ENCODE measurements at regions not wholly inside any gene's neighbourhood (a gene's known extent, or its start where the extent isn't known, plus 50 kb on each side); places are given as distances from the start of the nearest gene placed in this dataset.
A peak's percentile ranks its signal among the peaks of the same experiment; 100 is the strongest.
"Not testable (repeated sequence)": the region's sequence is repeated elsewhere in the genome, so short reads cannot be mapped to it uniquely, and the experiment has no call there.

GRCh38 chr17:71513725-71514124, 607.1 kb upstream of the SOX9 start:
- not testable (repeated sequence) for DNase-seq

DNA sequence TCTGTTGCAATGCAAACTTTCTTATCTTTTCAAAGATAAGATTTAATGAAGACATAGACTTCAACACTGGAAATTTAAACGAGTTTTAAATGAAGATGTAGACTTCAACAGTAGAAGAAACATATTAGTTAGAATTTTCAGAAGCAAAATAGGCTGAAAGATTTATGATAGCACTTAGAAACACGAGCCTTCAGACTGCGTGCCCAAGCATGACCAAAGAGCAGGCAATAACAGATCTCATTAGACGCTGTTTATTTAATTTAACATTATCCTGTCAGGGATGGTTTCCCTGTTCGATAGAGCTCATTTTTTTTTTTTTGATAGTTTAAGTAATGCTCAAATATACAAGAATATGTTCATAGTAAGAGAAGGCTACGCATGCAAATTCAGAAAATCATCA, 604.7 kb upstream of the SOX9 start:
- DNase-seq = no peak

- no peak for DNase-seq
Observed at GRCh38 chr17:71519285-71519684, 601.5 kb upstream of the SOX9 start.

DNA sequence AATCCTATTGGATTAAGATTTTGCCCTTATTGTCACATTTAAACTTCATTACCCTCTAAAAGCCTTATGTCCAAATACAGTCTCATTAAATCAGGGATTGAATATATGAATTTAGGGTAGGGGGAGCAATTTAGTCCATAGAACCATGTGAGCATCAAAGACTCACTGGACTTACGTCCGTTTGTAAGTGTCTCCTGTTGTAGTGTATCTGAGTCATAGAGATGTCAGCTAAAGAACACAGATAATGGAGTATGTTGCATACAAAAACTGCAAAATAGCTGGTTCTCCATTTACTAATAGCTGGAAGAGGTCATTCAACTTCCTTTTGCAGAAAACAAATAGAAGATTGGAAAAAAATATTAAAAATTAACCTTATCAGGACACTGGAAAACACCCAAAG, 599.1 kb upstream of the SOX9 start:
- DNase-seq = no peak

GRCh38 chr17:71522383-71522782, 598.4 kb upstream of the SOX9 start:
- peak; percentile 42 for DNase-seq

DNA sequence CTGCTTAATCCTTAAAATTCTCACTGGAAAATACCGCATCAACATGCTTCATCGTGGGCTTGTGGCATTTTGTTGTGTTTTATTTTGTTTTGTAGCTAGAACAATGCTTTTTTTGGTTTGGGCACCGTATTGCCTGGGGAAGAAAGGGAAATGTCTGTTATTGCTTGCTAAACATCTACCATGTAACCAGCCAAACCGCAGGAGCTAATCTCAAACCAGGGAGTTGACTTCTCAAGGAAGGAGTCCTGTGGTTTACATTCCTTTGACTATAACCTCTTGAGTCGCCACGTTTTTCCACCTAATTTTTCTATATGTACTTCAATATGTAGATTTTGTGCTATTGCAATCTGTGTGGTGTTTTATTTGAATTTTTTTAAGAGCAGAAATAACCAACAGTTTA, 593.5 kb upstream of the SOX9 start:
- DNase-seq = peak; percentile 24

GRCh38 chr17:71528210-71528609, 592.6 kb upstream of the SOX9 start:
- DNase-seq = no peak

GRCh38 chr17:71530248-71530647, 590.6 kb upstream of the SOX9 start:
- peak; percentile 67 for DNase-seq

- DNase-seq = no peak
Observed at GRCh38 chr17:71535321-71535720, 585.5 kb upstream of the SOX9 start.

- no peak for DNase-seq
Observed at GRCh38 chr17:71546419-71546818, 574.4 kb upstream of the SOX9 start.

- DNase-seq = no peak
Observed at GRCh38 chr17:71547904-71548303, 572.9 kb upstream of the SOX9 start.

DNA sequence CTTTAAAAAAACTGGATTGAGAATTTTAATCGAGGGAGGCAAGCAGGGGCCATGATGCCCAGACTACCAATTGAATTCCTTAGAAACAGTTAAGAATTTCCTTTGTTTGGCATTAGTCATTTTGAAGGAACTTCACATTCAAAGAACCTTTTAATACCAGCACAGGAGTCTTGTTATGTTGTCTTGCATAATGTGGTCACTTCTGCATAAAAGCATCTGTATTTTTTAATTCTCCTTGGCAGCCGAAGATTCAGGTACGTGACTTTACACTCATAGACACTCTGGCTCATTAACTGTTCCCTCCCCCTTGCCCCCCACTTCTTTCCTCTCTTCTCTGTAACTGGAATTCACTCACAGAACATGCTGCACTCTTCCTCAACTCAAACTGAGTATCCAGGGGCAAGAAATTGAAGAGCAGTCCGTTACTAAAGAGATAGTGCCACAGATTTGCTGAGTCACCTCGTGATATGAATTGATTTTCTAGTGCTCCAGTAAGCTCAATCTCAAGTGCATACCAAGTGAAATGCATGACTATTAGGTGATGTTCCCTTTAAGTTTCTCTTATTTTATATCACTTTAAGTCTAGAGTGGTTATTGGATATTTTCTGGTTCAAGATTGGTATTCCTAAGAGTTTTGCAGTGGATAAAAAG, 572.2 kb upstream of the SOX9 start:
- DNase-seq = peak; percentile 33

DNA sequence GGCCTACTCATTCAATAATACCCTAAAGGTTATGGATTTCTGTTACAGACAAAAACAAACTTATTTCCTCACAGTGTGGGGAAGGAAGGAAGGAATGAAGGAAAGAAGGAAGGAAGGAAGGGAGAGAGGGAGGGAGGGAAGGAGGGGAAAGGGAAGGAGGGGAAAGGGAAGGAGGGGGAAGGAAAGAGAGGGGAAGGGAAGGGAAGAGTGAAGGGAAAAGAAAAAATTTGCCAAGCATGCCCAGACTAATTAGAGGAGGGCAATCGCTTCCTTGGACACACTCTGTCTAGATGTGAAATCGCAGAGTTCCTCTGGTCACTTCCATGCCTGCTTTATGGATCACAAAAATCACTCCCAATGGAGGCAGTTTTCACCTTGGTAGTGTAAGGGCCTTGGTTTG, 570.1 kb upstream of the SOX9 start:
- no peak for DNase-seq

DNA sequence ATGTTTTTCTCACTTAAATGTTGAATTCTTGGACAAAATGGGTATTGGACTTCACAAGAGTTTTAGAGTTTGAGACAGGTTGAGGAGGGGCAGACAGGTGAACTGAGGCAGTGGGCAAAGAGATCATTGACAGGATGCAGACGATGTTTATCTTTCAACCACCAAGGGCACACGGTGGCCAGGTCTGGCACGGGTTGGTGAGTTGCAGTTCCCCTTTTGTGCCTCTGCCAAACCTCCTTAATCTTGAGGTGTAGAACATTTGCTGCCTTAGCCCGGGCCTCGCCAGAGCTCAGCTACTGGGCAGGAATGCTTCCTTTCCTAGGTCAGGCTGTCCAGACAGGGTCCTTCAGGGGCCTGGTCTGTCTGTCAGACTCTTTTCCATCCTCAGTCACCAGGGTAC, 567.4 kb upstream of the SOX9 start:
- DNase-seq = no peak

GRCh38 chr17:71558901-71559300, 561.9 kb upstream of the SOX9 start:
- DNase-seq = no peak

DNA sequence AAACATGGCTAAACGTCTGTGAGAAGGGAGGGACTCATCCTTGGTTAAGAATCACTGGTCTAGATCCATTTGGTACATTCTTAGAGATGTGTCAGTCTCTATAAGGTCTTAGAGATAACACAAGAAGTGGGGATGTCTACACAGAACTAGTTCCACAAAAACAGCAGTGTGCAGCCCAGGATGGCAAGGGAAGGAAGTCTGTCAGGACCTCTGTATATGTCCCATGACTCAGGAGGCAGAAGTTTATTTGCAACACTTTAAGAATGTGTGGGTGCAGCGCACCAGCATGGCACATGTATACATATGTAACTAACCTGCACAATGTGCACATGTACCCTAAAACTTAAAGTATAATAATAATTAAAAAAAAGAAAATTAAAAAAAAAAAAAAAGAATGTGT, 548.5 kb upstream of the SOX9 start:
- DNase-seq = no peak

DNA sequence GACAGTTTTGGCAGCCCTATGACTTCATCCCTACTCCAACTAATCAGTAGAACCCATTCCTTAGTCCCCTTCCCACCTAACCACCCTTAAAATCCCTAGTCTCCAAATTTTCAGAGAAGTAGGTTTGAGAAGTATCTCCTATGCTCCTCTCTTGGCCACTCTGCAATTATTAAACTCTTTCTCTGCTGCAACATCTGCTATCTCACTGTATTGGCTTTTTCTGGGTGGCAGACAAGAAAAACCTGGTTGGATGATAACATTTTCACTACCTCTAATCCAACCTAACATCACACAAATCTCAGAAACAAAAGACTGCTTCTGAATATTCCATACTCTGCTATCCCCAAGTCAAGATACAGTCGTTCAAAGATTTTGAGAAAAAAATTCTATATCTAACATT, 542.4 kb upstream of the SOX9 start:
- no peak for DNase-seq

DNA sequence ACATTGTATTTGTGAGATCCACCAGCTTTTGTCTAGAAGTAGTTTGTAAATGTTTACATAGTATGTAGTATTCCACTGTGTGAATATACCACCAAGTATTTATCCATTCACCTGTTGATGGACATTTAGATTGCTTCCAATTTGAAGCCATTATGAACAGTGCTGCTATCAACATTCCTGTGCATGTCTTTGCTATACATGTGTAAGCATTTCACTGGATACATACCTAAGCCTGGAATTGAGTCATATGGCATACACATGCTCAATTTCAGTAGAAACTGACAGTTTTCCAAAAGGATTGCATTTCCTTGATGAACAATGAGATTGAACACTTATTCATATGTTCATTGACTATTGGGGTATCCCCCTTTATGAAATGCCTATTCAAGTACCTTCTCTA, 540.6 kb upstream of the SOX9 start:
- DNase-seq = peak; percentile 2

GRCh38 chr17:71585540-71585939, 535.3 kb upstream of the SOX9 start:
- no peak for DNase-seq

- DNase-seq = no peak
Observed at GRCh38 chr17:71592431-71592830, 528.4 kb upstream of the SOX9 start.

DNA sequence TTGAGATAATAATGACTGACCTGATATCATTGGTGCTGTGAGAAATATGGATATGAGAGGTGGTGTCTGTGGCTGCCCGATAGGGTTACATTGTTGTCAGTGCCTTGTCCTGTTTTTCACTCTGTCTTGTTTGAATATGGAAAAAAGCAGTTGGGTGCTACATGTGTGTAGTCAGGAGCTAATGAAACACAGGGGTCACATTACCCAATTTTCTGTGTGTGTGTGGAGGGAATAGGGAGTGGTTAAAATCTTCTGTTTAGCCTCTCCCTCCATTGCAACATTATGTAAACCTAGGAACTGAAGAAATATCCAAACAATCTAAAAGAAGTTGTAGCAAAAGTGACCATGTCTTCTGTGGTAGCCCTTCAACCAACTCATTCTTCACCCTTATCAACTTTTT, 527.7 kb upstream of the SOX9 start:
- no peak for DNase-seq

GRCh38 chr17:71599583-71599982, 521.2 kb upstream of the SOX9 start:
- not testable (repeated sequence) for DNase-seq

- no peak for DNase-seq
Observed at GRCh38 chr17:71600137-71600789, 520.6 kb upstream of the SOX9 start.

DNA sequence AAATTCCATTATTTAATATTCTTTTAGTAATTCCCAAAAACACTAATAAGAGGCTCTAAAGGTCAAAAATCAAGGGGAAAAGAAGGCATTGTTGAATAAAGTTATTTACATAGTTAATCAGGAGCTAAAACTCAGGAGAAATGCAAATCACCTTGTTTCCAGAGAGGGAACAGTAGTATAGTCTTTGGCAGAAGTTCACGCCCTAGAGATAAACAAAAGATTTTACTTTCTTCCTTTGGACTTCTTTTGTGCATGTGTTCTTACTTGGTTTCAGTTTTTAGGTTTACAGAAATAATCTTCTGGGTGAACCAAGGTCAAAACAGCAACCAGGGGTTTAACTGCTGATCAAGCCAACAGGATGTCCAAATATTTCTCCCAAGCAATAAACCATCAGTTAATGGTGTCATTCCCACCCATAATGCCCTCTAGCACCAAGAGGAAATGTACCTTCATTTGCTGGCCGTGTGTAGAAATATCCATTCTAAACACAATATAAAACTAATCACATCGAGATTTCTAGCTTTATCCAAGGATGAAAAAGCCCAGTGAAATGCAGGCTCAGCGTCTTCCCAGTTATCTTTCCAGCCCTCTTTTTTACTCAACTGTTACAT, 518.8 kb upstream of the SOX9 start:
- no peak for DNase-seq

- DNase-seq = no peak
Observed at GRCh38 chr17:71613996-71614395, 506.8 kb upstream of the SOX9 start.

All from fibroblast of skin of right biceps (primary cell).